ENCODE measurements at regions not wholly inside any gene's neighbourhood (a gene's known extent, or its start where the extent isn't known, plus 50 kb on each side); places are given as distances from the start of the nearest gene placed in this dataset.

- FAIRE-seq (no peak), DNase-seq (ENCODE audit: insufficient read length, low spot score) (no peak)
These were observed 803.8 kb upstream of the ZNF608 start for GRCh38 chr5:125550274-125550673.

GRCh38 chr5:125551246-125551645 lies 804.8 kb upstream of the ZNF608 start:
- FAIRE-seq (no peak), DNase-seq (ENCODE audit: insufficient read length, low spot score) (no peak)

- FAIRE-seq (no peak), DNase-seq (ENCODE audit: insufficient read length, low spot score) (no peak)
These were observed 805.4 kb upstream of the ZNF608 start for GRCh38 chr5:125551797-125552196.

- FAIRE-seq (no peak), DNase-seq (ENCODE audit: insufficient read length, low spot score) (no peak)
These were observed 806.0 kb upstream of the ZNF608 start for GRCh38 chr5:125552486-125552885.

GRCh38 chr5:125554355-125554754 lies 807.9 kb upstream of the ZNF608 start:
- DNase-seq (ENCODE audit: insufficient read length, low spot score) = no peak
- no peak for FAIRE-seq

- FAIRE-seq (no peak), DNase-seq (ENCODE audit: insufficient read length, low spot score) (no peak)
These were observed 809.2 kb upstream of the ZNF608 start for GRCh38 chr5:125555591-125555990.

GRCh38 chr5:125558016-125558415 lies 811.6 kb upstream of the ZNF608 start:
- DNase-seq (ENCODE audit: insufficient read length, low spot score) (no peak), FAIRE-seq (no peak)

GRCh38 chr5:125558466-125558865 lies 812.0 kb upstream of the ZNF608 start:
- FAIRE-seq (no peak), DNase-seq (ENCODE audit: insufficient read length, low spot score) (no peak)

- DNase-seq (ENCODE audit: insufficient read length, low spot score) (peak; percentile 67), FAIRE-seq (peak; percentile 94)
These were observed 812.9 kb upstream of the ZNF608 start for GRCh38 chr5:125559296-125559695.

- DNase-seq (ENCODE audit: insufficient read length, low spot score) = no peak
- peak; percentile 51 for FAIRE-seq
These were observed 814.2 kb upstream of the ZNF608 start for GRCh38 chr5:125560476-125561225.

- no peak for DNase-seq (ENCODE audit: insufficient read length, low spot score)
- no peak for FAIRE-seq
These were observed 818.0 kb upstream of the ZNF608 start for GRCh38 chr5:125564317-125564975.

- DNase-seq (ENCODE audit: insufficient read length, low spot score) = no peak
- no peak for FAIRE-seq
These were observed 828.1 kb upstream of the ZNF608 start for GRCh38 chr5:125574491-125575044.

- no peak for FAIRE-seq
- DNase-seq (ENCODE audit: insufficient read length, low spot score) = no peak
These were observed 828.9 kb upstream of the ZNF608 start for GRCh38 chr5:125575171-125575890.

- DNase-seq (ENCODE audit: insufficient read length, low spot score) (no peak), FAIRE-seq (no peak)
These were observed 829.6 kb upstream of the ZNF608 start for GRCh38 chr5:125575891-125576505.

- FAIRE-seq (no peak), DNase-seq (ENCODE audit: insufficient read length, low spot score) (no peak)
These were observed 830.4 kb upstream of the ZNF608 start for GRCh38 chr5:125576822-125577221.

GRCh38 chr5:125578551-125578950 lies 832.1 kb upstream of the ZNF608 start:
- DNase-seq (ENCODE audit: insufficient read length, low spot score) (no peak), FAIRE-seq (no peak)

- no peak for FAIRE-seq
- no peak for DNase-seq (ENCODE audit: insufficient read length, low spot score)
These were observed 832.7 kb upstream of the ZNF608 start for GRCh38 chr5:125579182-125579581.

GRCh38 chr5:125581311-125581710 lies 834.9 kb upstream of the ZNF608 start:
- FAIRE-seq (no peak), DNase-seq (ENCODE audit: insufficient read length, low spot score) (no peak)

GRCh38 chr5:125582352-125582751 lies 835.9 kb upstream of the ZNF608 start:
- DNase-seq (ENCODE audit: insufficient read length, low spot score) (no peak), FAIRE-seq (no peak)

GRCh38 chr5:125583321-125584139 lies 837.1 kb upstream of the ZNF608 start:
- FAIRE-seq (no peak), DNase-seq (ENCODE audit: insufficient read length, low spot score) (no peak)
